Limb (tissue), 2 donors: ENCODE measurements at regions not wholly inside any gene's neighbourhood (a gene's known extent, or its start where the extent isn't known, plus 50 kb on each side); places are given as distances from the start of the nearest gene placed in this dataset.
"Not testable (repeated sequence)": the region's sequence is repeated elsewhere in the genome, so short reads cannot be mapped to it uniquely, and the experiment has no call there.

Source experiments
- DNase-seq, 2 donors: peaks; one replicate each; pipeline ENCODE4 v3.0.0-alpha.2; 2016; ENCODE audit errors: extremely low spot score in 2 of 2

- DNase-seq: no peak
Observed at GRCh38 chr12:90695415-90695814, 259.6 kb downstream of the CCER1 start.

DNA sequence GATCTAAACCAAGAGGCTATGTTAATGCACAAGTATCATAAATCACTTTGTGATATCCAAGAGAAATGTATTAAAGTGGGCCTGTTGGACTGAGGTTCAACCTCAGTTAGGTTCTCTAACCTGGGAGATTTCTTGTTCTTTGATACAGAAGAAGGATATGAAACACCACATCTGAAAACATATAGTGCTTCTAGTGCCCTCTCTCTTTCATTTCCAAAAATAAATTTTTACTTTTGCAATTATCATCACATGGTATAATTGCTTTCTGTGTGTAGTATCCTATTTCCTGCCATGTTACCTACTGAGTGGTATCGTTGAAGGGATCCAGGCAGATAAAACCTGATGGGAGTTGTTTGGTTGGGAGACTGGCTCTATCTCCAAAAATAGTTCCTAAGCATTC, 264.9 kb downstream of the CCER1 start:
- DNase-seq: no peak

GRCh38 chr12:90687682-90688081, 267.3 kb downstream of the CCER1 start:
- not testable (repeated sequence) for DNase-seq

DNA sequence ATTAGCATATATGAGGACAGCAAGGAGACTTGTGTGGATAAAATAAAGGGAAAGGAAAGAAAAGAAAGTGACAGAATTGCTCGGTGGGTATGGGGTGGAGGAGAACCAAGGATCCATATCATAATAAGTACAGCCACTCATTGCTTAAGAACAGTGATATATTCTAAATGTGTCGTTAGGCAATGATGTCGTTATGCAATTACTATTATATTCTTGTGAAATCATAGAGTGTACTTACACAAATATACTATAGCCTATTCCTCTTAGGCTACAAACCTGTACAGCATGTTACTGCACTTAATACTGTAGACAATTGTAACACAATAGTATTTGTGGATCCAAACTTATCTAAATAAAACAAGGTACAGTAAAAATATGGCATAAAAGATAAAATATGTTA, 271.1 kb downstream of the CCER1 start:
- DNase-seq: no peak

DNA sequence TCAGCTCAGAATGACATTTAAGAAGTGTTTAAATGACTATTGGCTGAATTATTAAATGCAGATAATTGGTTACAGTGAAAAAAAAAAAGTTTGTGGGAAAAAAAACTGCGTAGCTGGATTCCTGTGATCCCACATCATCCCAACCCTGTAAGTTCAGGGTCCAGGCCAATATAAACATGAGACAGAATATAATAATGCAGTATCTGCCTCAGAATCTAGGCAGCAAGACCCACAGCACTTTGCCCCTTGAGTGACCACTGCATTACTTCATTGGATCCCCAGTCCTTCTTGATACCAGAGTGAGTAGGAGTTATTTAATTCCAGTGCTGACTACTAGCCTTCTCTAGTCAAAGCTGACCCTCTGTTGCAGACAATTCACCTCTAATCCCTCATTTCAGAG, 272.6 kb downstream of the CCER1 start:
- no peak for DNase-seq

GRCh38 chr12:90679674-90680073, 275.3 kb downstream of the CCER1 start:
- no peak for DNase-seq

- no peak for DNase-seq
Observed at GRCh38 chr12:90677552-90677951, 277.4 kb downstream of the CCER1 start.

GRCh38 chr12:90677055-90677454, 277.9 kb downstream of the CCER1 start:
- no peak for DNase-seq

GRCh38 chr12:90675106-90675505, 279.9 kb downstream of the CCER1 start:
- no peak for DNase-seq

DNA sequence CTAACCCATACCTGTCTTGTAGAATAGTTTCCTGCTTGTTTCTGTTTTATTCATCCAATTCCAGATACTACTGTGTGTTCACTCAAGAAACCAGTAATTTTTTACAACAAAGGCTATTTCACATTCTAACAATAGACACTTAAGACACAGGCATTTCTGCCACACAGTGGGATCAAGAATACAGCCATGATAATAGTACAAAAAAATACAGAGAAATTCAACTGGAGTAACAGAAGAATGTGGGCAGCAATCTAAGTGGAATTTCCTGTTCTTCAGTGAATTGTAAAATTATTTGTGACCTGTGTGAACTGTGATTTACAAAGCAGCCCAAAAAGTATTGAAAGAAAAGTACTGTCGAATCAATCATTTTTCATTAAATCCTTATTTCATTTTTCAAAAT, 282.9 kb downstream of the CCER1 start:
- no peak for DNase-seq

DNA sequence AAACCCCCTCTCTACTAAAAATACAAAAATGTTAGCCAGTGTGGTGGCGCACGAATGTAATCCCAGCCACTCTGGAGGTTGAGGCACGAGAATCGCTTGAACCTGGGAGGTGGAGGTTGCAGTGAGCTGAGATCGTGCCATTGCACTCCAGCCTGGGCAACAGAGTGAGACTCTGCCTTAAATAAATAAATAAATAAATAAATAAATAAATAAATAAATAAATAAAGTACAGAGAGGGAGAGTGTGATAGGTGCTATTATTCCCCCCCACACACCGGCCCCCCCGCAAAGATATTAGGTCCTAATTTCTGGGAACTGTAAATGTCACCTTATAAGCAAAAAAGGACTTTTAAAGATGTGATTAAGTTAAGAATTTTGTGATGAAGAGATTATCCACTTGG, 291.0 kb downstream of the CCER1 start:
- DNase-seq: not testable (repeated sequence)

GRCh38 chr12:90659060-90659459, 295.9 kb downstream of the CCER1 start:
- no peak for DNase-seq

DNA sequence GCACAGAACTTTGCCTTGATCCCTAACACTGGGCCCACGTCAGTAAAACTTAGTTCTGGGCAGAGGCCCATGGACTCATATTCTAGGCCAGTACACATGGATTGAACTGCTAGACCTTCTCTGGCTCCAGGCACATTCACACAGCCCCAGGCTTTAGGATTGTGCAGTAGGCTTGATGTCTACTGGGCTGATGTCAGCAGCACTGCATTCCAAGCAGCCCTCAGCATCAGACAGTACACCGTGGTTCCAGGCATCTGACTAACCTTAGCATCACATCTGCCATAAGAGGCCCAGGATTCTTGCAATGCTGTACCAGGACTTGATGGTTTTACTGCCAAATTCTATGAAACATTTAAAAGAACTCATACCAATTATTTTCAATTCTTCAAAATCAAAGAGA, 301.9 kb downstream of the CCER1 start:
- DNase-seq: no peak

- DNase-seq: no peak
Observed at GRCh38 chr12:90652280-90652679, 302.7 kb downstream of the CCER1 start.

GRCh38 chr12:90645181-90645580, 309.8 kb downstream of the CCER1 start:
- DNase-seq: no peak

- no peak for DNase-seq
Observed at GRCh38 chr12:90631591-90632212, 323.3 kb downstream of the CCER1 start.

DNA sequence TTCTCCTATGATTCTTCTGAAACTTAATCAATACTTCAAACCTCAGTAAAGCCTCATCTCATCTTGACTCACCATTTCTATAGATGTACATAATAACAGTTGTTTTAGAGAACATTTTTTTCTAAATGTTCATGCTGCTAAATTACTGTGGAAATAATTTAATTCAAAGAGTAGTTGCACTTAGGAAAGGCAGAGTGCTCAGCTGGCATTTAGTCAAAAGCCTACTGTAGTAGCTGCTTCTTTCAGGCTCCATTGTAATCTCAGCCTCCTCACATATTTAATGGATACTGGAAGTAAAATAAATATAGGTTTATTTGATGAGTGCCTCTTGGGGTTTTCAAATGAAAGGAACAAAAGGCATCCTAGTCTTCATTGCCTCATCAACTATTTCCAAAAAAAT, 325.0 kb downstream of the CCER1 start:
- DNase-seq: no peak

DNA sequence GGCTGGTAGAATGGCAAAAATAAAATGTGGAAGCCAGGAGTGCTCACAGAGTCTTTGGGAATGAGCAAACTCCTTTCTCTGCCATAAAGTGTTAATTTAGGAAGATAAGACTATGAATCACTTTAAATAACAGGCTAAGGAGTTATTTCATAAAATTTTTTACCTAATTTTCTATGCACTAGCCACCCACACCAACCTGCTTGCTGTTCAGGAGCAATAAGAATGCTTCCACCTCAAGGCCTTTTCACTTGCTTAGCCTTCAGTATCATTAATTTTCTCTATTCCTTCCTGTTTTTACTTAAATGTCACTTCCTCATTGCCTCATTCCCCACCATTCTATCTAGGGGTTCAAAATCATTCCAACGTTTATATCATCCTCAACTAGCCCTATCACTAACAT, 326.8 kb downstream of the CCER1 start:
- DNase-seq: no peak

DNA sequence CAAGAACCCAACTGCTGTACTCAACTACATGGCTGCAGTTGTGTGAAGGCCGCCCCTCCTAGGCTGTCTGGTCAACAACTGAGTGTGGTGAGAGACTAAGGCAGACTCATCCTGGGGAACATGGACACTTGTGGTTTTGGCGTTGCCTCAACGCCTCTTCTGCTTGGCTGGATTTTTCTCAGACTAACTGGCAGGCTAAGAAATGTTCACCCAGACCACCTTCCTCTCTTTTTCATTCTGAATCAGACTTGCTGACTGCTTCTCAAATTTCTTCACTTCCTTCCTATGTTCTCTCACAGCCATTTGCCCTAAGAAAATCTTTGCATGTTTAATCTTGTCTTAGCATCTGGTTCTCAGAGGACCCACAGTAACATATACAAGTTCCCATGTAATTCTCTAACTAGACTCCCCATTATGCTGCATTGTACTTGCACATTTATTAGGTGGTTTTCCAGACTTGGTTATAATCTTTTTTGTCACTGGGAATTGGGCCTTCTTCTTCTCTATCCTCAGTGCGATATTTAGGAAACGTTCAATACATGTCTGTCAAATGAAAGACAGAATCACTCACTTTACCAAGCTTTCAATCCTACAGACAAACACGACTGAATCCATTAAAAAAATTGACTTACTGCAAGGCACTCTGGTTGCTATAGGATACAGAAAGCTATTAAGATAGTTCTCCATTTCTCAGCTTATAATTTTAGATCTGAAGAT, 327.6 kb downstream of the CCER1 start:
- DNase-seq: no peak

DNA sequence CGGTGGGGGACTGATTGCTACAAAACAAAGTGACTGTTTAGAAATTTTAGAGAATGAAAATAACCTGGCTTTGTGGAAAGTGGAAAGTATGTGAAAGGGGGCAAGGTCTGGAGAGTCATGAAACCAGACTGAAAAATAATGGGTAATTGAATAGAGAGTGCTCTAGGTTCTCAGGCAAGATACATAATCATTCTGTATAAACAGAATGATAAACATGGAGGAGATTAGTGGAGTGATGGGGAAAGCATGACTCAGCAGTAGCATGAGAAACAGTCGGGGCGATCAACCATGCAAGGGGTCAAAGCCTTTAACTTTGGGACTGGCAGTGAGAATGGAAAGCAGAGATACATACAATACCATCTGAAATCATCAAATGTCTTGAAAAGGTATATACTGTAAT, 332.5 kb downstream of the CCER1 start:
- no peak for DNase-seq

- DNase-seq: no peak
Observed at GRCh38 chr12:90621927-90622326, 333.0 kb downstream of the CCER1 start.

GRCh38 chr12:90619943-90620342, 335.0 kb downstream of the CCER1 start:
- DNase-seq: no peak

GRCh38 chr12:90618586-90618985, 336.4 kb downstream of the CCER1 start:
- DNase-seq: no peak
